T-helper 2 cell treated with Interferon-gamma antibody and Interleukin-4, amounts not matched to agents 100 ng/mL and 5 ng/mL, for 36 hours (primary cell): ENCODE measurements at regions not wholly inside any gene's neighbourhood (a gene's known extent, or its start where the extent isn't known, plus 50 kb on each side); places are given as distances from the start of the nearest gene placed in this dataset.

ENCODE experiments used
- intact Hi-C: fragments of 100-400 bp; cut with micrococcal nuclease; formaldehyde crosslinking; loops from one replicate; pipeline ENCODE4 v1.15.1; 2023

GRCh38 chr7:17118412-17118811 lies 180.0 kb upstream of the AHR start:
- intact Hi-C loops = no loop called here

GRCh38 chr7:17120756-17121155 lies 177.7 kb upstream of the AHR start:
- intact Hi-C loops = no loop called here

GRCh38 chr7:17121671-17122070 lies 176.8 kb upstream of the AHR start:
- intact Hi-C loops = no loop called here

- intact Hi-C loops = no loop called here
Observed at GRCh38 chr7:17123020-17123419, 175.4 kb upstream of the AHR start.

GRCh38 chr7:17126413-17127268 lies 171.8 kb upstream of the AHR start:
- intact Hi-C loops = no loop called here

- intact Hi-C loops = no loop called here
Observed at GRCh38 chr7:17129218-17129617, 169.2 kb upstream of the AHR start.

GRCh38 chr7:17130281-17131059 lies 168.0 kb upstream of the AHR start:
- intact Hi-C loops = no loop called here

- intact Hi-C loops = no loop called here
Observed at GRCh38 chr7:17131060-17131345, 167.4 kb upstream of the AHR start.

- intact Hi-C loops = no loop called here
Observed at GRCh38 chr7:17131983-17132655, 166.3 kb upstream of the AHR start.

GRCh38 chr7:17132726-17133125 lies 165.7 kb upstream of the AHR start:
- intact Hi-C loops = no loop called here

- intact Hi-C loops = no loop called here
Observed at GRCh38 chr7:17133977-17134376, 164.5 kb upstream of the AHR start.

- intact Hi-C loops = loop anchor here (5.0 kb wide), 1 partner anchor 72 kb away; no protein-coding TSS in a partner anchor
Observed at GRCh38 chr7:17134786-17135185, 163.7 kb upstream of the AHR start.

GRCh38 chr7:17136126-17136525 lies 162.3 kb upstream of the AHR start:
- intact Hi-C loops = loop anchor here (2.0 to 5.0 kb wide), 2 partner anchors 74 to 201 kb away; no protein-coding TSS in a partner anchor

- intact Hi-C loops = loop anchor here (1.0 to 5.0 kb wide), 3 partner anchors 16 to 160 kb away; no protein-coding TSS in a partner anchor
Observed at GRCh38 chr7:17139081-17139480, 159.4 kb upstream of the AHR start.

GRCh38 chr7:17140406-17140805 lies 158.0 kb upstream of the AHR start:
- intact Hi-C loops = loop anchor here (5.0 to 10.0 kb wide), 5 partner anchors 98 to 804 kb away; partner anchors contain the start of genes ANKMY2, BZW2 and SNX13

GRCh38 chr7:17142831-17143541 lies 155.5 kb upstream of the AHR start:
- intact Hi-C loops = loop anchor here (5.0 to 10.0 kb wide), 5 partner anchors 101 to 802 kb away; partner anchors contain the start of genes ANKMY2, BZW2 and SNX13

- intact Hi-C loops = loop anchor here (1.0 to 10.0 kb wide), 7 partner anchors 8 to 800 kb away; partner anchors contain the start of genes ANKMY2, BZW2 and SNX13
Observed at GRCh38 chr7:17144322-17144721, 154.1 kb upstream of the AHR start.

GRCh38 chr7:17146621-17147020 lies 151.8 kb upstream of the AHR start:
- intact Hi-C loops = loop anchor here (10.0 kb wide), 3 partner anchors 142 to 798 kb away; partner anchors contain the start of gene SNX13

GRCh38 chr7:17147409-17147808 lies 151.0 kb upstream of the AHR start:
- intact Hi-C loops = loop anchor here (10.0 kb wide), 3 partner anchors 143 to 797 kb away; partner anchors contain the start of gene SNX13

- intact Hi-C loops = loop anchor here (5.0 kb wide), 1 partner anchor 168 kb away; no protein-coding TSS in a partner anchor
Observed at GRCh38 chr7:17150018-17150417, 148.4 kb upstream of the AHR start.

- intact Hi-C loops = loop anchor here (1.0 to 5.0 kb wide), 2 partner anchors 8 to 170 kb away; no protein-coding TSS in a partner anchor
Observed at GRCh38 chr7:17152721-17153120, 145.7 kb upstream of the AHR start.
